Breast epithelium (tissue), 3 donors: ENCODE measurements at regions not wholly inside any gene's neighbourhood (a gene's known extent, or its start where the extent isn't known, plus 50 kb on each side); places are given as distances from the start of the nearest gene placed in this dataset.

Experiments used
- CTCF ChIP-seq, 3 donors: fragments of 450-650 bp; IDR thresholded peaks; one replicate each; pipeline ENCODE4 v1.5.1; 2016 to 2017; ENCODE audit warnings: antibody characterized with exemption in 3 of 3, mild to moderate bottlenecking in 3 of 3, moderate library complexity in 3 of 3
- POLR2A ChIP-seq: fragments of 450-650 bp; IDR thresholded peaks from one replicate; pipeline ENCODE4 v1.6.1; 2016; ENCODE audit warnings: antibody characterized with exemption, mild to moderate bottlenecking, moderate library complexity

DNA sequence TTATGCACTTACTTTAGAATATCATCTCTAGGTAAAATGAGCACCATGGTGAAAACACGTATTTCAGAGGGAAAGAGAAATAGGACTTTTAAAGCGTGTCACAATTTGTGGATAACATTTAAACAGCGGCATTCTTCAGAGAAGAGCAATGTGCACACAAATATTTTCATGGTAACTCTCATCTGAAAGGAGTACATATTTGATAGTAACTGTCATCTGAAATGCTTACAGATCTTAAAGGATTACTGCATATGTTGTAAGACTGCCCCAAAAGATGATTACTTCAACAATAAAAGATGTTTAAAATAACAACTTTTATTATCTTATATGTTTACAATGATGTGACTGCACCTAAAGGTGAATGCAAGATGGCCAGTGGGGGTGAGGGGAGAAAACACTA is 408.8 kb downstream of the PLA2G4A start:
- no peak for TF ChIP-seq POLR2A
- no peak for TF ChIP-seq CTCF (IDR thresholded peaks at IDR 0.05)
